MCF 10A (cell line): ENCODE measurements at regions not wholly inside any gene's neighbourhood (a gene's known extent, or its start where the extent isn't known, plus 50 kb on each side); places are given as distances from the start of the nearest gene placed in this dataset.
"Not testable (repeated sequence)": the region's sequence is repeated elsewhere in the genome, so short reads cannot be mapped to it uniquely, and the experiment has no call there.

Experiments used
- BruUV-seq: library from RNA; stranded (reverse); fragments of 400-500 nt; replicated peaks from 2 replicates; lab custom pipeline; 2021; lab: Mats Ljungman, UMichigan
- CTCF ChIA-PET: fragments of 300-600 bp; sonication (Branson Sonifier 250); formaldehyde crosslinking; extraction: SDS; loops from one replicate; lab custom pipeline; 2021; ENCODE audit warnings: antibody characterized with exemption, inconsistent platforms; lab: Yijun Ruan, JAX
- POLR2A ChIA-PET: fragments of 300-600, 350-650 bp; sonication (Branson Sonifier 250); formaldehyde crosslinking; extraction: SDS; loops from one replicate; lab custom pipeline; 2020; ENCODE audit warnings: antibody characterized with exemption, inconsistent platforms; lab: Yijun Ruan, JAX
- DNase-seq: peaks from one replicate; pipeline ENCODE4 v3.0.0-alpha.2; 2018; ENCODE audit not compliant: unreplicated experiment
- H3K27ac Mint-ChIP-seq: one replicate; pipeline ENCODE4 v1.8.0; 2022; ENCODE audit warnings: mild to moderate bottlenecking, low read depth, mixed read lengths; ENCODE audit not compliant: unreplicated experiment
- H3K27me3 Mint-ChIP-seq: one replicate; pipeline ENCODE4 v1.8.0; 2022; ENCODE audit warnings: mixed read lengths; ENCODE audit not compliant: insufficient read depth, unreplicated experiment
- H3K36me3 Mint-ChIP-seq: one replicate; pipeline ENCODE4 v1.8.0; 2022; ENCODE audit warnings: mild to moderate bottlenecking, moderate library complexity, mixed read lengths; ENCODE audit not compliant: insufficient read depth, unreplicated experiment
- H3K4me1 Mint-ChIP-seq: one replicate; pipeline ENCODE4 v1.8.0; 2022; ENCODE audit warnings: mixed read lengths; ENCODE audit not compliant: insufficient read depth, unreplicated experiment
- H3K4me3 Mint-ChIP-seq: one replicate; pipeline ENCODE4 v1.8.0; 2022; ENCODE audit warnings: mild to moderate bottlenecking, moderate library complexity, mixed read lengths; ENCODE audit not compliant: unreplicated experiment
- H3K9me3 Mint-ChIP-seq: one replicate; pipeline ENCODE4 v1.8.0; 2022; ENCODE audit warnings: mixed read lengths; ENCODE audit not compliant: unreplicated experiment
- intact Hi-C: fragments of 100-400 bp; cut with micrococcal nuclease; formaldehyde crosslinking; loops from 2 replicates; pipeline ENCODE4 v1.14.1; 2022
- TF ChIP-seq, protein P1 (sequence below): fragments of 200-600 bp; IDR thresholded peaks from one replicate; pipeline ENCODE4 v1.8.0; 2022; ENCODE audit warnings: antibody characterized with exemption, mild to moderate bottlenecking; ENCODE audit not compliant: unreplicated experiment

DNA sequence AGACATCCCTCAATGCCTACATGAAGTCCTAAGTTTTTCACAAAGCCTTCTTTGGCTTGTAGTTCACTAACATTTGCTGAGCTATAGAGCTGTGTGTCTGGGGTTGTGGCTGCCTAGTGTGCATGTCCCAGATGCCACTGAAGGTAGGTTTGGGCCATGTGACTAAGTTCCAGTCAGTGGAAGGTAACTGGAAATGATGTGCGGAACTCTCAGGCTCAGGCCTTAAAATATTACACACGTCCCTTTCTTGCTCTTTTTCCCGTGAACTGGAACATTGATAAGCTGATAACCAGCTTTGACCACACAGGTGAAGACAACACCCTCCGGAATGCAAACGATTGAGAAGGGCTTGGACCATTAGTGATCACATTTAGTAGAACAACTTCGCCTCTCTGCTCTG is 358.1 kb downstream of the GATA3 start:
- no TSS peak for BruUV-seq
- POLR2A ChIA-PET = interaction anchor here (0.6 kb wide), 1 partner anchor 75 kb away, joined by 3 read pairs; no protein-coding TSS in a partner anchor
- H3K27ac Mint-ChIP-seq = no peak overlapping the region
- intact Hi-C loops = no loop called here
- no peak for DNase-seq
- TF ChIP-seq, protein P1, sequence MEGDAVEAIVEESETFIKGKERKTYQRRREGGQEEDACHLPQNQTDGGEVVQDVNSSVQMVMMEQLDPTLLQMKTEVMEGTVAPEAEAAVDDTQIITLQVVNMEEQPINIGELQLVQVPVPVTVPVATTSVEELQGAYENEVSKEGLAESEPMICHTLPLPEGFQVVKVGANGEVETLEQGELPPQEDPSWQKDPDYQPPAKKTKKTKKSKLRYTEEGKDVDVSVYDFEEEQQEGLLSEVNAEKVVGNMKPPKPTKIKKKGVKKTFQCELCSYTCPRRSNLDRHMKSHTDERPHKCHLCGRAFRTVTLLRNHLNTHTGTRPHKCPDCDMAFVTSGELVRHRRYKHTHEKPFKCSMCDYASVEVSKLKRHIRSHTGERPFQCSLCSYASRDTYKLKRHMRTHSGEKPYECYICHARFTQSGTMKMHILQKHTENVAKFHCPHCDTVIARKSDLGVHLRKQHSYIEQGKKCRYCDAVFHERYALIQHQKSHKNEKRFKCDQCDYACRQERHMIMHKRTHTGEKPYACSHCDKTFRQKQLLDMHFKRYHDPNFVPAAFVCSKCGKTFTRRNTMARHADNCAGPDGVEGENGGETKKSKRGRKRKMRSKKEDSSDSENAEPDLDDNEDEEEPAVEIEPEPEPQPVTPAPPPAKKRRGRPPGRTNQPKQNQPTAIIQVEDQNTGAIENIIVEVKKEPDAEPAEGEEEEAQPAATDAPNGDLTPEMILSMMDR = no peak
- no peak overlapping the region for H3K4me3 Mint-ChIP-seq
- no peaks in the 10 kb centered on the region for H3K27me3 Mint-ChIP-seq
- H3K4me1 Mint-ChIP-seq = no peaks in the 10 kb centered on the region
- H3K36me3 Mint-ChIP-seq = no peaks in the 10 kb centered on the region
- H3K9me3 Mint-ChIP-seq = no peaks in the 10 kb centered on the region
- CTCF ChIA-PET = interaction anchor here (0.6 kb wide), 1 partner anchor 799 kb away, joined by 3 read pairs; no protein-coding TSS in a partner anchor

DNA sequence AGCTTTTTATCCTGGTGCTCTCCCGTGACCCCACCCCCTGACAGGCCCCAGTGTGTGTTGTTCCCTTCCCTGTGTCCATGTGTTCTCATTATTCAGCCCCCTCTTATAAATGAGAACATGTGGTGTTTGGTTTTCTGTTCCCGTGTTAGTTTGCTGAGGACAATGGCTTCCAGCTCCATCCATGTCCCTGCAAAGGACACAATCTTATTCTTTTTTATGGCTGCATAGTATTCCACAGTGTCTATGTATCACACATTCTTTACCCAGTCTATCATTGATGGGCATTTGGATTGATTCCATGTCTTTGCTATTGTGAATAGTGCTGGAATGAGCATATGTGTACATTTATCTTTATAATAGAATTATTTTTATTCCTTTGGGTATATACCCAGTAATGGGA is 360.5 kb downstream of the GATA3 start:
- intact Hi-C loops, BruUV-seq: not testable (repeated sequence)

DNA sequence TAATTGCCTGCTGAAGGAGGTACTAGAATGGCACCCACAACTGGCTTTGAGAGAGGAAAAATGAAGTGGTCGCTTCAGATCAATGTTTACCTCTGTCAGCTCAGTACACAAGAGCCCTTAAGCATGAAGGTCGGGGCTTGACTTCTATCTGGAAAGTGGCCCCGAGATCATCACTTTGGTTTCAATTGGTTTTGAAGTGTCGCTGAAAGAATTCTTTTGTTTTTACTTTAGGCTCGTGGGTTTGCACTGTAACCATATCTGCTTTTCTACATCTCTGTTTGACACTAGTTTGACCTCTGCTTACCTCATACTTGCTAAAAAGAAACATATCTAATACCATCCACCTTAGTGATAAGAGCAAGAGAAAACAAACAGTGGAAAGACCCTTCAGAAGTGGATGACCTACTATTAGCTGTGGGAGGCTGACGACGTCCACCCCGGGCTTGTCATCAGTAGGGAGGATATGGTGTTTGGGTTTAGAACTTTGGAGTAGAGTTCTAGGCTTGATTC is 361.8 kb downstream of the GATA3 start:
- TF ChIP-seq, protein P1 = no peak
- POLR2A ChIA-PET = no interaction called here
- no peak overlapping the region for H3K4me3 Mint-ChIP-seq
- H3K27me3 Mint-ChIP-seq = no peaks in the 10 kb centered on the region
- intact Hi-C loops = no loop called here
- no peaks in the 10 kb centered on the region for H3K4me1 Mint-ChIP-seq
- CTCF ChIA-PET = no interaction called here
- DNase-seq = no peak
- no TSS peak for BruUV-seq
- H3K36me3 Mint-ChIP-seq = no peaks in the 10 kb centered on the region
- no peaks in the 10 kb centered on the region for H3K9me3 Mint-ChIP-seq
- no peak overlapping the region for H3K27ac Mint-ChIP-seq

More for the DNA sequence above, 360.5 kb downstream of the GATA3 start:
- H3K4me1 Mint-ChIP-seq, POLR2A ChIA-PET, DNase-seq, H3K9me3 Mint-ChIP-seq, H3K4me3 Mint-ChIP-seq, H3K27ac Mint-ChIP-seq, H3K27me3 Mint-ChIP-seq, CTCF ChIA-PET, H3K36me3 Mint-ChIP-seq: not testable (repeated sequence)

DNA sequence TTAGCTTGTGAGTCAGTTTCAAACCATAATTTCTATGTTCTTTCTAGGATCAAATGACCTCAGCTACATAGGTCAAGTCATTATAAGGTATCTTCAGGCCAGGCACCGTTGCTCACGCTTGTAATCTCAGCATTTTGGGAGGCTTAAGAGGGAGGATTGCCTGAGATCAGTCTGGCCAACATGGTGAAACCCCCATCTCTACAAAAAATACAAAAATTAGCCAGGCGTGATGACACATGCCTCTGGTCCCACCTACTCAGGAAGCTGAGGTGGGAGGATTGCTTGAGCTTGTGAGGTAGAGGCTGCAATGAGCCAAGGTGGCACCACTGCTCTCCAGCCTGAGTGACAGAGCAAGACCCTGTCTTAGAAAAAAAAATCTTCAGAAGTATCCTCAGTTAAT is 362.3 kb downstream of the GATA3 start:
- Mint-ChIP-seq H3K4me1 (no peaks in the 10 kb centered on the region), H3K27ac (no peak overlapping the region), H3K27me3 (no peaks in the 10 kb centered on the region), H3K4me3 (no peak overlapping the region), H3K9me3 (no peaks in the 10 kb centered on the region), H3K36me3 (no peaks in the 10 kb centered on the region)
- no peak for DNase-seq
- no TSS peak for BruUV-seq
- ChIA-PET POLR2A (no interaction called here), CTCF (no interaction called here)
- intact Hi-C loops = no loop called here
- TF ChIP-seq, protein P1 = no peak
